NCI-H128 (cell line): ENCODE measurements at regions not wholly inside any gene's neighbourhood (a gene's known extent, or its start where the extent isn't known, plus 50 kb on each side); places are given as distances from the start of the nearest gene placed in this dataset.
"Not testable (repeated sequence)": the region's sequence is repeated elsewhere in the genome, so short reads cannot be mapped to it uniquely, and the experiment has no call there.

ENCODE experiments used
- DNase-seq: peaks from one replicate; lab custom pipeline; 2025; ENCODE audit not compliant: unreplicated experiment; lab: John Stamatoyannopoulos, UW

- no peak for DNase-seq
These were observed 335.3 kb upstream of the ARHGEF26 start for GRCh38 chr3:153785901-153786300.

- DNase-seq = no peak
These were observed 331.8 kb upstream of the ARHGEF26 start for GRCh38 chr3:153789380-153789779.

- DNase-seq = not testable (repeated sequence)
These were observed 324.1 kb upstream of the ARHGEF26 start for GRCh38 chr3:153797056-153797455.

GRCh38 chr3:153809097-153809496 lies 312.1 kb upstream of the ARHGEF26 start:
- DNase-seq = no peak

DNA sequence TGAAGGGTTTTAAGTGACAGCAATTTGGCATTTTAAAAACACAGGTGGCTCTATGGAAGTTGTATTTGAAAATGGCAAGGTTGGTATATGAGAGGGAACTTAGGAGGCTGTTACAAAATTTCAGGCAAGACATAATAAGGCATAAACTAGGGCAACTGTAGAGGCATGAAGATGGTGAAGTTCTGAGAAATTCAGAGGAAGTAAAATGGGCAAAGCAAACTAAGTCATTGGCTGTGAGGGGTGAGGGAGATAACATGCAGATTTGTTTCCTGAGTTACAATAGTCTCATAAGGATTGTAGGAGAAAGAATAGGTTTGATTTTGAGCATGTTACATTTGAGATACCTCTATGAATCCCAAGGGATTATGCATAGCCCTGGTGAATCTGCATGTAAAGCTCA lies 302.9 kb upstream of the ARHGEF26 start:
- DNase-seq = no peak

- DNase-seq = no peak
These were observed 301.2 kb upstream of the ARHGEF26 start for GRCh38 chr3:153820035-153820434.

- not testable (repeated sequence) for DNase-seq
These were observed 292.8 kb upstream of the ARHGEF26 start for GRCh38 chr3:153828346-153828745.

DNA sequence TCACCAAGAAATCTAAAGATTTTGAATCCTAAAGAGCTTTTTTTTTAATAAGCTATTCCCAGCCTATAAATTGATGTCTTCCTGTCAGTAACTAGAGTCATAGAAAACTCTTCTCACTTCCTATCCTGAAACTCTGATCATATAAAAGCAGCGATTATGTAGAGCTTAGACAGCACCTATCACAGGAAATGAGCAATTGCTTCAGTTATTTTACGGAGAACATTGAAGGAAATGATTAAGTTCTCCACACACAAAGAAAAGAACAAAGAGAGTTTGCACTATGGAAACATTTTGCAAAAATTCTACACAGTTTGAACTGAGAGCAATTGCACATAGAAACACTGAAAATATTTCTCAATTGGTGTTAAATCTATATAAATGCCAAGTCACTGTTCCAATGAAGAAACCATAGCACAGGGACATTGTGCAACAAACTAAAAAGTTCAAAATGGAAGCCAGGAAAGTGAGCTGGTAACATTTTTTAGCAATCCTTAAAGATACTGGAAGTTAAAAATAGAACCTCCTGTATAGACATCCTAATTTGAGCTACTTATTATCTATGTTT lies 291.5 kb upstream of the ARHGEF26 start:
- no peak for DNase-seq

- DNase-seq = no peak
These were observed 290.6 kb upstream of the ARHGEF26 start for GRCh38 chr3:153830552-153830951.

DNA sequence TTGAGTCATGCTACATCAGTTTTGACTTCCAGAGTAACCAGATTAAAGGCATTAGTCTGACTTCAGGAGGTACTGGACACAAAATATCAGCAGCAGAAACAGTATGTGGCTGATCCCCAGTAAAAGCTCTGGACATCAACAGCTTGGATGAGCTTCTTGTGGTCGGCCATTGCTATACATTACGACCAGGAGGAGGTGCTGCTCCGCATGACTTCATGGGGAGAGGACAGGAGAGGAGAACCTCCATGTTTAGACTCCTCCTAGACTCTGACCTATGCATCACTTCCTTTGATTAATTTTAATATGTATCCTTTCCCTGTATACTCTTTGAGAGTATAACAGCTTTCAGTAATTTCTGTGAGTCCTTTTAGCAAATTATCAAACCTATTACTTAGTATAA lies 285.6 kb upstream of the ARHGEF26 start:
- DNase-seq = no peak

DNA sequence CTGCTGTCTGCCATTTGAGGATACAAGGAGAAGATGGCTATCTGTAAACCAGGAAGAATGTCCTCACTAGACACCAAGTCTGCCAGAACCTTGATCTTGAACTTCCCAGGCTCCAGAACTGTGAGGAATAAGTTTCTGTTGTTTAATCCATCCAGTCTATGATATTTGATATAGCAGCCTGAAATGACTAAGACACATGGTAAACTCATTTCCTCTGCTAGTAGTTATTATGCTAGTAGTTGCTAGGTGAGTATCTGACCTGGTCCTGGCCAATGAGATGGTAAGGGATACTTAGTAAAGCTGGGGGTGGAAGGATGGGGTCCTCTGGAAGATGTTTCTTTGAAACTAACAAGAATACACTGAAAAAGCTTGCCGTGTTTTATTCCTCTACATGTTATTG lies 280.7 kb upstream of the ARHGEF26 start:
- DNase-seq = no peak

GRCh38 chr3:153843994-153844393 lies 277.2 kb upstream of the ARHGEF26 start:
- no peak for DNase-seq

DNA sequence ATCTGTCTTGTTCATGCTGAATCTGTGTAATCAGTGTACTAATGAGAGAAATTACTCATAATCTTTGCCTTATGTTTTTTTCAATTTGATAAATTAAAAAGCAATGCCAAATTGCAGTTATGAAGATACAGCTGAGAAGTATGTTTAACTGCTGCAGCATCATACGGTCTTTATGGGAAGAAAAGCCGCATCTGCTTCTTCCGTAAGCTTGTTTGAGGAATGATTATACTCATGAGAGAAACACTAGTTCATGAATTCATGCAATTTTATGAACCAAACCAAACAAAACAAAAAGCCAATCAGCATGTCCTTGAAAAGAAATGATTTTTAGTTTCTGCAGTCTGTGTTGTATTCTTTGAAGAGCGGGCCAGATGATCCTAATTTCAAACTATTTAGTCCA lies 275.9 kb upstream of the ARHGEF26 start:
- no peak for DNase-seq

GRCh38 chr3:153848702-153849101 lies 272.5 kb upstream of the ARHGEF26 start:
- DNase-seq = no peak

DNA sequence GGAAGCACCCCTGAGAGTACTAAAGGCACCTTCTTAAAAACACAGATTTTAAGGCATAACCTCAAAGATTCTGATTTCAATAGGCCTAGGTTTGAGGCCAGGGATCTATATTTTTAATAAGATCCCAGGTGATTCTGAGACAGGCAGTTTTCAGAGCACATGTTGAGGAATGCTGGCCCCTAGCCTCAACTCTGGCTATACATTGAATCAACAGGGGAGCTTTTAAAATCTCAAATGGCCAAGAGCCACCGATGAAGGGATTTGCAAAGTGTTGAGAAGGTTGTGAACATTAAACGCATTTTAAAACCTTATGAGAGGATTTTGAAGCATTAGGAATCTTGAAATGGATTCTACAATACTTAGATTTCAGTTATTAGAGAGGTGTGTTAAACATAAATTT lies 268.8 kb upstream of the ARHGEF26 start:
- DNase-seq = no peak

GRCh38 chr3:153853163-153853562 lies 268.0 kb upstream of the ARHGEF26 start:
- no peak for DNase-seq

DNA sequence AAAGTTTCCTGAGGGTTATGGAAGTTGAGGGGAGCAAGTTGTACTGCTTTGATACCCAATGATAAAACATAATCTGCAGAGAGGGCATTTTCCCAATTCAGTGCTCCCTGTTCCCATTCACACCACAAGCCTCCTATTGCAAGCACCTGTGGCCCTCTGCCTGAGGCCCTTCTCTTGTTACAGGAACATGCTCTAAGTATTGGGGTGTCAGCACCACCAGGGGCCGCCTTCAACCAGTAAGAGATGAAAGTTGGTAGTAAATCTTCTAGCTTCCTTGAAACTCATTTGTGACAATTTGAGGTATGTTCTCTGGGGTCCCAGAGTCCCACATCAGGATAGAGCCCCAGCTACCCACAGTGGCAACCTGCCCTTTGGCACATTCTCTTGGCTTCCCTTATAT lies 265.4 kb upstream of the ARHGEF26 start:
- no peak for DNase-seq

DNA sequence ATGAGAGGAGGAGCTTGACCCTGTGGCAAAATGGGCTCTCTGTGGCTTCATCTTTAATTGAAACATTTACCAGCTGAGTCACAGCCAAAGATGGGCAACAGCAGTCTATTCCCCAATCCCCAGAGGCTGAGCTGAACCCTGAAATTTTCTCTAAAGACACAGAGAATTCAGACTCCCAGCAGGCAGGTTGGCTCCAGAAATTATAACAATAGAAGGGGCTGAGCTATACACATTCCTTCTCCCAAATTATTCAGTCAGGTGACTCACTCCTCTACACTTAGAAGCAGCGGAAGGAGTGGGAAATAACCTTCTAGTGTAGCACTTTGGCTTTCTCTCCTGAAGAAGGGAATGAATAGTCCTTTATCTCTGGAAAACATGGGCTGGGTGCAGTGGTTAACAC lies 264.3 kb upstream of the ARHGEF26 start:
- DNase-seq = no peak

DNA sequence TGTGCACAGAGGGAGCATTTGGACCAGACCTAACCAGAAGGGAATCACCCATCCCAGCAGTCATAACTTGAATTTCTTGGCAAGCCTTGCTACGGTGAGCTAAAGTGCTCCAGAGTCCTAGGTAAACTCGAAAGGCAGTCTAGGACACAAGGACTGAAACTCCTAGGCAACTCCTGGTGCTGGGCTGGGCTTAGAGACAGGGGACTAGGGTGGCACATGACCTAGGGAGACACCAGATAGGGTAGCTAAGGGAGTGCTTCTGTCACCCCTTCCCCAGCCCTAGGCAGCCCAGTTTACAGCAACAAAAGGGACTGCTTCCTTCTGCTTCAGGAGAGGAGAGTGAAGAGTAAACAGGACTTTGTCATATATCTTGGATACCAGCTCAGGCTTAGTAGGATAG lies 256.4 kb upstream of the ARHGEF26 start:
- no peak for DNase-seq

- no peak for DNase-seq
These were observed 254.3 kb upstream of the ARHGEF26 start for GRCh38 chr3:153866901-153867300.

GRCh38 chr3:153874348-153874747 lies 246.8 kb upstream of the ARHGEF26 start:
- not testable (repeated sequence) for DNase-seq

DNA sequence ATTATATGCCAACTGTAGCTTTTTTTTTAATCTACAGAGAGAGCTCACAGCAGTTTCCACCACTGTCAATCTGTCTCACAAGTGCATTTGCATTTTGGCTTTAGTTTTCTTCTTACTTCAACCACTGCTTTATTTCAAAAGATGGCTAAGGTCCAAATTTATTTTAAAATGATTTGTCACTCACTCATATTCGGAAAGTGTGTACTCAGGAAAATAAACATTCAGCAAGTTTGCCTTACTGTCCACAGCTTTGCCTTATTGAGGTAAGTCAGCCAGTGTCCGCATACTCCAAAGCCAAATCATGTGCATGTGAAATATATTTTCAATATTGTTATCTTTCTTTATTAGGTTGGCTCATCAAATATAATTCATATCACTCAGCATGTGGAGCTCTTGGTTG lies 240.7 kb upstream of the ARHGEF26 start:
- DNase-seq = no peak

- DNase-seq = no peak
These were observed 240.0 kb upstream of the ARHGEF26 start for GRCh38 chr3:153881201-153881600.

- DNase-seq = no peak
These were observed 235.8 kb upstream of the ARHGEF26 start for GRCh38 chr3:153885359-153885758.
